Astrocyte (in vitro differentiated cells and primary cell): ENCODE measurements at regions not wholly inside any gene's neighbourhood (a gene's known extent, or its start where the extent isn't known, plus 50 kb on each side); places are given as distances from the start of the nearest gene placed in this dataset.

ENCODE experiments used
- EZH2 ChIP-seq: IDR thresholded peaks from 2 replicates; pipeline ENCODE4 v1.6.1; 2012; ENCODE audit warnings: mild to moderate bottlenecking, low read length, inconsistent platforms; ENCODE audit not compliant: insufficient read depth
- TF ChIP-seq, protein P1 (sequence below): IDR thresholded peaks from 2 replicates; pipeline ENCODE4 v1.5.1; 2011; ENCODE audit warnings: low read depth, mild to moderate bottlenecking, inconsistent platforms, low read length, moderate library complexity; ENCODE audit not compliant: insufficient read depth

DNA sequence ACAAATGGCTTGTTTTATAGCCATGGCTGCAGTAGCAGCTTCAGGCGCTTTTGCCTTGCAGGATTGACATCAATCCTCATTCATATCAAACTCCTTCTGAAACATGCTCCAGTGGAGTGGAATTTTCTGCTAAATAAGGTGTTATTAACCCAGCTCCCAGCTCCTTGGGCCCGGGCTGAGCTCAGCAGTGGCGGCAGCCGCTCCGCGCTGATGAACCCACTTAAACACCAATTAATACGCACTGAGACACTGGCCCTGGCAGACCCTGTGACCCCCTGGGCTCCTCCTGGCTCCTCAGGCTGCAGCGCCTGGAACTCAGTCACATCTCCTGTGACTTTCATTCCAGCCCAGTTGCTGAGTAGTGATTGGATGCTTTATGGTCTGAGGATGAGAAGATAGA is 137.4 kb upstream of the GRIK3 start:
- TF ChIP-seq, protein P1, sequence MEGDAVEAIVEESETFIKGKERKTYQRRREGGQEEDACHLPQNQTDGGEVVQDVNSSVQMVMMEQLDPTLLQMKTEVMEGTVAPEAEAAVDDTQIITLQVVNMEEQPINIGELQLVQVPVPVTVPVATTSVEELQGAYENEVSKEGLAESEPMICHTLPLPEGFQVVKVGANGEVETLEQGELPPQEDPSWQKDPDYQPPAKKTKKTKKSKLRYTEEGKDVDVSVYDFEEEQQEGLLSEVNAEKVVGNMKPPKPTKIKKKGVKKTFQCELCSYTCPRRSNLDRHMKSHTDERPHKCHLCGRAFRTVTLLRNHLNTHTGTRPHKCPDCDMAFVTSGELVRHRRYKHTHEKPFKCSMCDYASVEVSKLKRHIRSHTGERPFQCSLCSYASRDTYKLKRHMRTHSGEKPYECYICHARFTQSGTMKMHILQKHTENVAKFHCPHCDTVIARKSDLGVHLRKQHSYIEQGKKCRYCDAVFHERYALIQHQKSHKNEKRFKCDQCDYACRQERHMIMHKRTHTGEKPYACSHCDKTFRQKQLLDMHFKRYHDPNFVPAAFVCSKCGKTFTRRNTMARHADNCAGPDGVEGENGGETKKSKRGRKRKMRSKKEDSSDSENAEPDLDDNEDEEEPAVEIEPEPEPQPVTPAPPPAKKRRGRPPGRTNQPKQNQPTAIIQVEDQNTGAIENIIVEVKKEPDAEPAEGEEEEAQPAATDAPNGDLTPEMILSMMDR: no peak
- no peak for TF ChIP-seq EZH2
